Hepatocyte (in vitro differentiated cells): ENCODE measurements at regions not wholly inside any gene's neighbourhood (a gene's known extent, or its start where the extent isn't known, plus 50 kb on each side); places are given as distances from the start of the nearest gene placed in this dataset.

Source experiments
- DNase-seq: peaks from one replicate; pipeline ENCODE4 v3.0.0-alpha.2; 2016; ENCODE audit warnings: low spot score
- H2AFZ ChIP-seq: fragments of 200-600 bp; sonication (generic); 2 replicates; pipeline ENCODE4 v1.6.0; 2016; ENCODE audit warnings: antibody characterized with exemption, mild to moderate bottlenecking
- H3K27ac ChIP-seq: fragments of 200-600 bp; sonication (generic); 2 replicates; pipeline ENCODE4 v1.5.1; 2016; ENCODE audit warnings: mild to moderate bottlenecking
- H3K27me3 ChIP-seq: fragments of 200-600 bp; sonication (generic); 2 replicates; pipeline ENCODE4 v1.6.1; 2016
- H3K36me3 ChIP-seq: fragments of 200-600 bp; sonication (generic); replicated peaks from 2 replicates; pipeline ENCODE4 v1.5.1; 2016; ENCODE audit warnings: low read depth; ENCODE audit not compliant: insufficient read depth
- H3K4me1 ChIP-seq: fragments of 200-600 bp; sonication (generic); 2 replicates; pipeline ENCODE4 v1.5.1; 2016; ENCODE audit warnings: mild to moderate bottlenecking, moderate library complexity; ENCODE audit not compliant: insufficient read depth
- H3K4me2 ChIP-seq: fragments of 200-600 bp; sonication (generic); 2 replicates; pipeline ENCODE4 v1.6.0; 2016
- H3K4me3 ChIP-seq: fragments of 200-600 bp; sonication (generic); 2 replicates; pipeline ENCODE4 v1.5.1; 2016; ENCODE audit warnings: mild to moderate bottlenecking
- H3K79me2 ChIP-seq: fragments of 200-600 bp; sonication (generic); 2 replicates; pipeline ENCODE4 v1.6.0; 2017; ENCODE audit warnings: mild to moderate bottlenecking
- H3K9me2 ChIP-seq: fragments of 200-600 bp; sonication (generic); replicated peaks from 2 replicates; pipeline ENCODE4 v1.6.0; 2017; ENCODE audit warnings: mild to moderate bottlenecking; ENCODE audit not compliant: insufficient read depth
- H3K9me3 ChIP-seq: fragments of 200-600 bp; sonication (generic); 2 replicates; pipeline ENCODE4 v1.5.1; 2016; ENCODE audit warnings: low read depth, mild to moderate bottlenecking
- H4K20me1 ChIP-seq: fragments of 200-600 bp; sonication (generic); 2 replicates; pipeline ENCODE4 v1.6.0; 2016; ENCODE audit warnings: mild to moderate bottlenecking; ENCODE audit not compliant: insufficient read depth, poor library complexity, severe bottlenecking
- CTCF ChIP-seq: fragments of 200-600 bp; sonication (generic); IDR thresholded peaks from 2 replicates; pipeline ENCODE4 v1.5.1; 2016; ENCODE audit warnings: antibody characterized with exemption, mild to moderate bottlenecking; ENCODE audit not compliant: poor library complexity
- EZH2 ChIP-seq: fragments of 200-600 bp; sonication (generic); IDR thresholded peaks from 2 replicates; pipeline ENCODE4 v1.6.1; 2016; ENCODE audit warnings: antibody characterized with exemption, mild to moderate bottlenecking, borderline replicate concordance
- EZH2phosphoT487 ChIP-seq: fragments of 200-600 bp; sonication (generic); IDR thresholded peaks from one replicate; pipeline ENCODE4 v1.6.1; 2018; ENCODE audit warnings: antibody characterized with exemption, mild to moderate bottlenecking, low read depth, moderate library complexity; ENCODE audit not compliant: unreplicated experiment, severe bottlenecking
- WGBS: methylation state at CpG from one replicate; pipeline ENCODE4 v1.1.6; 2016; ENCODE audit warnings: low lambda C conversion rate; ENCODE audit errors: missing lambda C conversion rate; 5-methylcytosine and 5-hydroxymethylcytosine counted together

GRCh38 chr4:10866666-10867065, 182.1 kb upstream of the CLNK start:
- Histone ChIP-seq H3K4me1 (no peaks in the 10 kb centered on the region), H3K9me3 (no peaks in the 10 kb centered on the region), H2AFZ (no peak overlapping the region), H3K79me2 (no peaks in the 10 kb centered on the region), H3K27ac (no peak overlapping the region), H3K4me3 (no peak overlapping the region), H3K27me3 (no peaks in the 10 kb centered on the region), H3K4me2 (no peak overlapping the region), H4K20me1 (no peaks in the 10 kb centered on the region), H3K9me2 (no peaks in the 10 kb centered on the region), H3K36me3 (no peaks in the 10 kb centered on the region)
- TF ChIP-seq EZH2phosphoT487: no peak
- TF ChIP-seq CTCF: no peak
- no peak for TF ChIP-seq EZH2
- WGBS: 67% methylated on average over 6 of the region's 6 CpGs
- no peak for DNase-seq

- H2AFZ ChIP-seq: no peak overlapping the region
- 79% methylated on average over 3 of the region's 3 CpGs for WGBS
- no peaks in the 10 kb centered on the region for H3K27me3 ChIP-seq
- H3K4me3 ChIP-seq: no peak overlapping the region
- peaks cover 4% of the 10 kb centered on the region for H3K9me3 ChIP-seq
- H3K4me1 ChIP-seq: no peaks in the 10 kb centered on the region
- DNase-seq: no peak
- no peaks in the 10 kb centered on the region for H3K79me2 ChIP-seq
- TF ChIP-seq EZH2phosphoT487 (no peak), EZH2 (no peak), CTCF (no peak)
- no peak overlapping the region for H3K27ac ChIP-seq
- H3K9me2 ChIP-seq: no peaks in the 10 kb centered on the region
- H4K20me1 ChIP-seq: no peaks in the 10 kb centered on the region
- no peak overlapping the region for H3K4me2 ChIP-seq
- no peaks in the 10 kb centered on the region for H3K36me3 ChIP-seq
Measured at GRCh38 chr4:10861036-10861435, 176.5 kb upstream of the CLNK start.

GRCh38 chr4:10856271-10856782, 171.8 kb upstream of the CLNK start:
- Histone ChIP-seq H3K4me2 (no peak overlapping the region), H2AFZ (no peak overlapping the region), H3K4me1 (no peaks in the 10 kb centered on the region), H3K9me2 (no peaks in the 10 kb centered on the region), H3K36me3 (no peaks in the 10 kb centered on the region), H3K27ac (no peak overlapping the region), H3K4me3 (no peak overlapping the region), H4K20me1 (no peaks in the 10 kb centered on the region), H3K79me2 (no peaks in the 10 kb centered on the region), H3K27me3 (no peaks in the 10 kb centered on the region), H3K9me3 (peaks cover 4% of the 10 kb centered on the region)
- DNase-seq: no peak
- TF ChIP-seq EZH2: no peak
- TF ChIP-seq CTCF: no peak
- no peak for TF ChIP-seq EZH2phosphoT487

GRCh38 chr4:10853196-10853595, 168.6 kb upstream of the CLNK start:
- Histone ChIP-seq H2AFZ (no peak overlapping the region), H3K9me3 (peaks cover 3% of the 10 kb centered on the region), H3K4me3 (no peak overlapping the region), H3K27ac (no peak overlapping the region), H3K9me2 (no peaks in the 10 kb centered on the region), H3K36me3 (no peaks in the 10 kb centered on the region), H3K79me2 (no peaks in the 10 kb centered on the region), H3K4me1 (no peaks in the 10 kb centered on the region), H4K20me1 (no peaks in the 10 kb centered on the region), H3K4me2 (no peak overlapping the region), H3K27me3 (no peaks in the 10 kb centered on the region)
- TF ChIP-seq CTCF (no peak), EZH2 (no peak), EZH2phosphoT487 (no peak)
- DNase-seq: no peak
- 90% methylated on average over 2 of the region's 2 CpGs for WGBS
